ENCODE measurements at regions not wholly inside any gene's neighbourhood (a gene's known extent, or its start where the extent isn't known, plus 50 kb on each side); places are given as distances from the start of the nearest gene placed in this dataset.

- no peak for ATAC-seq
- Histone ChIP-seq H3K27me3 (ENCODE audit: control insufficient read depth, insufficient read depth, low read length) (no peaks in the 10 kb centered on the region), H3K4me1 (ENCODE audit: control insufficient read depth, insufficient read depth, low read length) (no peaks in the 10 kb centered on the region), H3K27ac (ENCODE audit: low read length) (no peak overlapping the region), H3K4me3 (ENCODE audit: low read depth in 2 of 2, low read length in 2 of 2) (no peak overlapping the region), H3K36me3 (ENCODE audit: control insufficient read depth, insufficient read depth, low read length) (no peaks in the 10 kb centered on the region), H3K9me3 (ENCODE audit: control insufficient read depth, insufficient read depth, low read depth, low read length) (no peaks in the 10 kb centered on the region)
- TF ChIP-seq REST (IDR thresholded peaks at IDR 0.05; ENCODE audit: insufficient read depth in 1 of 2, low read depth in 2 of 2, low read length in 1 of 2): no peak
- TF ChIP-seq SIN3A (IDR thresholded peaks at IDR 0.05; ENCODE audit: borderline replicate concordance, insufficient read depth, low read depth, low read length): no peak
- no peak for TF ChIP-seq POLR2AphosphoS5 (IDR thresholded peaks at IDR 0.05; ENCODE audit: low read depth, low read length)
- TF ChIP-seq TCF7L2 (IDR thresholded peaks at IDR 0.05; ENCODE audit: low read depth, low read length): no peak
- TF ChIP-seq CTCF (IDR thresholded peaks at IDR 0.05): no peak
- in situ Hi-C loops (cut with HindIII; ENCODE audit: low pct_unique_long_range_greater_than_20kb, low sequenced_read_pairs): no loop called here
- ChIA-PET POLR2A (no interaction called here), CTCF (no interaction called here)
- no peak for DNase-seq (ENCODE audit: low read depth, low spot score)
- BruUV-seq (replicated peaks): no TSS peak
- intact Hi-C loops (cut with micrococcal nuclease; ENCODE audit: unreplicated experiment): no loop called here
Measured at GRCh38 chr12:97299847-97300246, 162.8 kb upstream of the RMST start.

DNA sequence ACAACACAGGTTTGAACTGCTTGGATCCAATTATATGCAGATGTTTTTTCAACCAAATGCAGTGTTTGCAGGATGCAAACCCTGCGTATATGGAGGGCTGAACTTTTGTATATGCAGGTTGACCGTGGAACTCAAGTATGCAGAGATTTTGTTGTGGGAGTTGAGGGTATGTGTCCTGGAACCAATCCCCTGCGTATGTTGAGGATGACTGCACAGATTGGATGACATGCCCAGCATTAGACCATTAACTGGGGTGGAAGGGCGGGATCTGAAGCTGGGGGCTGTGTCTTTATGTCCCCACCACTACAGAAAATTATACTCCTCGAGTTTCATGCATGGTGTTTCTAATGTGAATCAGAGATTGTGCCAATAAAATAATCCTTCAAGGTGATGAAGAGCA lies 162.2 kb upstream of the RMST start:
- ATAC-seq (no peak), DNase-seq (ENCODE audit: low read depth, low spot score) (no peak)
- BruUV-seq (replicated peaks): no TSS peak
- Histone ChIP-seq H3K4me3 (ENCODE audit: low read depth in 2 of 2, low read length in 2 of 2) (no peak overlapping the region), H3K9me3 (ENCODE audit: control insufficient read depth, insufficient read depth, low read depth, low read length) (no peaks in the 10 kb centered on the region), H3K36me3 (ENCODE audit: control insufficient read depth, insufficient read depth, low read length) (no peaks in the 10 kb centered on the region), H3K4me1 (ENCODE audit: control insufficient read depth, insufficient read depth, low read length) (no peaks in the 10 kb centered on the region), H3K27me3 (ENCODE audit: control insufficient read depth, insufficient read depth, low read length) (no peaks in the 10 kb centered on the region), H3K27ac (ENCODE audit: low read length) (no peak overlapping the region)
- TF ChIP-seq REST (IDR thresholded peaks at IDR 0.05; ENCODE audit: insufficient read depth in 1 of 2, low read depth in 2 of 2, low read length in 1 of 2): no peak
- TF ChIP-seq TCF7L2 (IDR thresholded peaks at IDR 0.05; ENCODE audit: low read depth, low read length): no peak
- no peak for TF ChIP-seq CTCF (IDR thresholded peaks at IDR 0.05)
- TF ChIP-seq SIN3A (IDR thresholded peaks at IDR 0.05; ENCODE audit: borderline replicate concordance, insufficient read depth, low read depth, low read length): no peak
- TF ChIP-seq POLR2AphosphoS5 (IDR thresholded peaks at IDR 0.05; ENCODE audit: low read depth, low read length): no peak
- CTCF ChIA-PET: no interaction called here
- in situ Hi-C loops (cut with HindIII; ENCODE audit: low pct_unique_long_range_greater_than_20kb, low sequenced_read_pairs): no loop called here
- intact Hi-C loops (cut with micrococcal nuclease; ENCODE audit: unreplicated experiment): no loop called here
- POLR2A ChIA-PET: no interaction called here

All from Panc1 (cell line).